ELR (cell line): ENCODE measurements at regions not wholly inside any gene's neighbourhood (a gene's known extent, or its start where the extent isn't known, plus 50 kb on each side); places are given as distances from the start of the nearest gene placed in this dataset.
A peak's percentile ranks its signal among the peaks of the same experiment; 100 is the strongest.

ENCODE experiments used
- DNase-seq: peaks from one replicate; pipeline ENCODE4 v3.0.0-alpha.2; 2015; ENCODE audit warnings: low read depth

DNA sequence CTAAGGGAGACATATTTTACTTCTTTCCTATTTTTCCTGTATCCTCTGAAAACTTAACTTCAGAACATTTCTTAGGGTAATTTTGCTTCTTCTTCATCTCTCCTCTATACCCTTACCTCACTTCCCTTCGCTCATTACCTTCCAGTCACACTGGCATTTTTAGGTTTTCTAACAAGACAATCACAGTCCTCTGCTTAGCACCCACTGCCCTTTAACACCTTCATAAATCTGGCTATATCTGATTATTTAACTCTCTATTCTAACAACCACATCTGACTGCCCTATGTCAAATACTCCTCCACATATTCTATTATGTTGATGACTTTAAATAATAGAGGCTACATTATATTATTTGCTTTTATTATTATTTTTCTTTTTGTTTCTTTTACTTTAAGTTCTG is 1058.0 kb upstream of the CNTN5 start:
- DNase-seq = no peak

DNA sequence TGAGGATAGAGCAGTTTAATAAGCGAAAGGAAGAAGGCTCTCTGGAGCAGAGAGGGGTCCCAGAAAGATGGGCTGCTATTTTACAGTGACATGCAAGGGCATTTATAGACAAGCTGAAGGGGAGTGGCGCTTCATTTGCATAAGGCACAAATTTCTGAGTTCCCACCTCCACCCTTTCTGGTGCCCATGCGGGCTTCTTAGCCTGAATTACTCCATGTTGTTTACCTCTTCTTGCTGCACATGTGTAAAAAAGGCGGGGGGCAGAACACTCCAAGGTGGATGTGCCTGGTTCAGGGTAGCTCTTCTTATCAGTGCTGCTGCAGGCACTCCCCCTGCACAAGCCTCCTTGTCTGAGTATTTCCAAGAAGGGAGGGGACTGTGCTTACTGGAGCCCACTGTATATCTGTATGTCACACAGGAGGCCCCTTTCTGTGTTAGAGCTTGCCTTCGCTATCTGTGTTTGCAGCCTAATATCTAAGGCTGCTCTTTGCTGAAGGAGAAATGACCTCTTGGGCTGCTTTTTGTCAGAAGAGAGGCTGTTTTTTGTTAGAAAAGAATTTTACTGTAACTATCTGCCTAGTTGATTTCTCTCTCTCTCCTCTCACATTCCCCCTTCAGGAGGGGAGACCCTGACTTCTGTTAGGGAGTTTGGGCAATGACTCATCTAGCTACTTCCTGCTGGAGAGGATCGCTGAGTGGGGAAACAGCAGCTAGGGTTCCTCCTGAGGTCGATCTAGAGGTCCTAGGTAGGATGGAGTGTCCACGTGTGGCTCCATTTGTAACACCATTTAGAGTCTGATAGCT is 1057.0 kb upstream of the CNTN5 start:
- peak; percentile 27 for DNase-seq

DNA sequence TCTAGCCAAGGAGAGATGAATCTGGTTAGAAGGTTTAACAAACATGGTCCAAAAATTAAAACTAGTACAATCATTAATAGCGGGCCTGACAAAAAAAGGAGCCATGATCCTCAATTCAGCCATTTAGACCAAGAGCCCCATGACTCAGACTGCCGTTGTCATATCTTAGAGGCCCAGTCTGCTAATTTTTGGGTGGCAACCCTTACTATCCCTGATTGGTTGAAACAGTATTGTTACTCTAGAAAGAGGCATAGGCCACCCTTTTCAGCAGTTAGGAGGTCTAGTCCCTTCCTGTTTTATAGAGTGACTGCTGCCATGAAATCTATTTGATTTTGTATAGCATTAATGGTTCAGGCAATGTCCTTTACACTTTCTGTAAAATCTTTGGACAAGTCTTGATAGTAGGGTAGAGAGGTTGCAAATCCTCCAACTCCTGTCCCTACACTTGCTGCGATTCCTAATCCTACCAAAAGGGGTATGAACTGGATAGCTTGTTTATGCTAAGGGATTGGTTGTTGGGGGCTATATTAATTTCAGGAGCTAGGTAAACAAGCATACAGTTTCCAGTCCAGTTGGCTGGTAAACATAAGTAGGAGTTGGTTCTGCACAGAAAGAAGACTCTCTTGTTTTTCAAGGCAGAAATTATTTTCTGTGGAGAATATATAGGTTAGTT is 1056.3 kb upstream of the CNTN5 start:
- no peak for DNase-seq

DNA sequence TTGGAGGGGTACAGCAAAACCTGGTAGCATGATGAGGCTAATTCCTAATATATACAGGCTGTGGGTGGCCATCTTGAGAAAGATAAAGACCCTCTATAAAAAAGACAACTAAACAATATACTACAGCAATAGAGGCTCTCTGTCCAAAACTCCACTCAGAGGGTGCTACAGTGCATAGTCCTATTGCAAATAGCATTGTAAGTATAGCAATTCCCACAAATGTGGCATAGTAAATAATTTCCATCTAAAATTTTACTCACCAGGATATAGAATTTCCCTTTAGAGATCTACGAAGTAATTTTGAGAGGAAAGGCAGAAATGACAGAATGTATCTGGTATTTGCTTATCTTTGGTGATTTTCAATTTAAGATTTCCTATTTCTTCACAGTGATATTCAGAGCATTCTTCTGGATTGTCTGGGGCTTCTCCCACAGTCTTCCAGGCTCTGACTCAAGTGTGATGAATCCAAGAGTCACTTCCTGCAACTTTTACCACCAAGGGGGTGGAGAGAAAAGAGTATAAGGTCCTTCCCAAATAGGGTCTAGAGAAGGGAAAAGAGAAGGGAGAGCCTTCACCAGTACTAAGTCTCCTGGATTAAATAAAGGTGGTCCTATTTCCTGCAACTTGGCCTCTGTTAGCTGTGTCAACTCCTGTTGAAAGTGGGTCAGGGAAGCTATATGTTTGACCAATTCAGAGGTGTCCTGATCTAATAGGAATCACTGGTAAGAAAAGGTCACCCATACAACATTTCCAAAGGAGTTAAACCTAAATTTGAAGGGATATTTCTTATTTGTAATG is 1054.7 kb upstream of the CNTN5 start:
- peak; percentile 95 for DNase-seq

DNA sequence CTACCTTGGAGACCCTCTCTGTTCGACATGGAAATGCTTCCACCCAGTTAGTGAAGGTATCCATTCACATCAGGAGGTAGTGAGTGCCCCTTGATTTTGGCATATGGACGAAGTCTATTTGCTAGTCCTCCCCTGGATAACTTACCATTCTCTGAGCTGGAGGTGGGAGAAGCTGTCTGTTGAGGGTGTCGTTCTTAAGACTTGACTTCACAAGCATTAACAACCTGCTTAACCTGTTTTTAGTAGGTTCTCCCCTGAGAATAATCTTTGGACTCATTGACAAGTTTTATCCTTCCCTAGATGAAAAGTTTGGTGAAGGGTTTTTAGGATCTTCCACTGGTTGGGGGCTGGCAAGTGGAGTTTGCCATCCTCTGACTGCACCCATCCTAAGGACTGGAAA is 1053.8 kb upstream of the CNTN5 start:
- no peak for DNase-seq

DNA sequence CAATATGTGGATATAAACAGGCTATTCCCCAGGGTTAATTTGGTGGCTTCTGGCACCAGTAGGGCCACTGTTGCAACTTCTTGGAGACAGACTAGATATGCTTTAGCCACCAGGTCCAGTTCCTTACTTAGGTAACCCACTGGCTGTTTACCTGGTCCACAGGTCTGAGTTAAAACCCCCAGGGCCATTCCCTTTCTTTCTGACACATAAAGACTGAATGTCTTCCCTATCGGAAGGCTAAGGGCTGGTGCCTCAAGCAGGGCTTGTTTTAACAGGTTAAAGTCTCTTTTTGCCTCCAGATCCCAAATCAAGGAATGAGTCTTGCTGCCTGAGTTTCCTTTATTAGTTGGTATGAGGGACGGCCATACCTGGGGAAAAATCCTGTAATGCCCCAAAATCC is 1052.7 kb upstream of the CNTN5 start:
- no peak for DNase-seq

DNA sequence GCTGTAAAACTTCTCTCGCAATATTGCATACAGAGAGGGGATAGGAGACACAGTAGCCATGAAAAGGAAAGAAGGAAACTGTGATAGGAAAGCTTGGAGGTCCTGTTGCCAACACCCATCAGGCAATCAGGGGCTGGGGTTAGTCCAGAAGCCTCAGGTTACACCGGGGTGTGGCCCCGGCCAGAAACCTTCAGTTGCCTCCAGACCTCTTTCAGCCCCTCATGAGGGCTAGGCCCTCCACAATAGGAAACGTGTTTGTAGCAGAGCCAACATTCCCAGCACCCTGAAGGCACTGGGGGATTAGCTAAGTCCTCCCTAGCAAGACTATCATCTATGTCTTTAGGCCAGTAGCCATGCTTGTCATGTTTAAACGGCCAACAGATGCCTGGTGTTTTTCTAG is 1048.0 kb upstream of the CNTN5 start:
- DNase-seq = no peak

DNA sequence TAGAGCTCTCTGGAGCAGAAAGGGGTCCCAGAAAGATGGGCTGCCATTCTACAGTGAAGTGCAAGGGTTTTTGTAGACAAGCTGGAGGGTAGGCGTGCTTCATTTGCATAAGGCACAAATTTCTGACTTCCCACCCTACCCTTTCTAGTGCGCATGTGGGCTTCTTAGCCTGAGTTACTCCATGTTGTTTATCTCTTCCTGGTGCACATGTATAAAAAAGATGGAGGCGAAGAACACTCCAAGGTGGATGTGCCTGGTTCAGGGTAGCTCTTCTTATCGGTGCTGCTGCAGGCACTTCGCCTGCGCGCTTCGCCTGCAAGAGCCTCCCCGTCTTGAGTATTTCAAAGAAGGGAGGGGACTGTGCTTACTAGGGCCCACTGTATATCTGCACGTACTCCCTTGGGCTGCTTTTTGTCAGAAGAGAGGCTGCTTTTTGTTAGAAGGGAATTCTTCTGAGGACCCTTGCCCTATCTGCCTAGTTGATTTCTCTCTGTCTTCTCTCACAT is 1047.3 kb upstream of the CNTN5 start:
- no peak for DNase-seq

DNA sequence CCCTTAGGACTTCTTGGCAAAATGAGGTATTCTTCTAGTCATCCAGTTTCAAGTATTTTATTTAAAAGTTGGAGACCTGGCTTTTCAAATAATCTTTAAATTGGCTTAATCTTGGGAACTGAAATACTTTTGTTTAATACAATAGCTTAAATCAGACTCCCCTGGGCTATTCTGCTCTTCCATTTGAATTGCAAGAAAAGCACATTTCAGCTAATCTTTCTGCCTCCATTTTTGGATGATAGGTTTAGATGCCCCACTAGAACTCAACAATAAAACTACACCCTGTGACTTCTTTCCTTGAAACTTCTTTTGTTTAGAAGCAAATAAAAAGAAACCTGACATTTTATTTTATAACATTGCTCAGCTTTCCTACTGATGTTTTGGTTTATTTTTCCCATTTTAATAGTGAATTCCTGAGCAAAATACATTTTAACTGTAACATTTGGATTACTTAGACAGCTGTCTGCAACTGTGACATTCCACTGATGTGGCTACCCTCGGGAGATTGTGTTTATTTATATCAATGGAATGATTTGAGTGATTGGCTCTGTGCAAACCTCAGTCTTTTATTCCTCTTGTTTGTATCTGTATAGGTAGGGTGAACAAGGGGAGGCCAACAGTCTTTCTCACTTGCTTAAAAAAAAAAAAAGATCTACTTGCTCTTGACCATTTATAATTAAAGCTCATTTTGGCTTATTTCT is 1045.8 kb upstream of the CNTN5 start:
- no peak for DNase-seq

DNA sequence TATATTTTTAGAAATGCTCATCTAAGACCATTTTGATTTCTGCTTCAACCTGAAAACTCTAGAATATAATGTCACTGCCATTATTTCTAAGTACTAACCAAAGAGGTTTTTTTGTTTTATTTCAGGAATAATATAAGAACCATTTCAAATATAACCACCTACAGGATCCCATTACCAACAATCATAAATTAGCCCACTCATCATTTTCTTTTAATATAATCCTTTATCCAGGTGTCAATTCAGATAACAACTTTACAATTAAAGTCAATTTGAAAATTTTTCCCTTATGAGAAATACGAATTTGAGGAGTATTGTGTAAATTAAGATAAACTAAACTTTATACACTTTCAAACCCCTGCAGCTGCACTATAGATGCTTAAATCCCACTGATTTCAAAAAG is 1043.0 kb upstream of the CNTN5 start:
- no peak for DNase-seq

DNA sequence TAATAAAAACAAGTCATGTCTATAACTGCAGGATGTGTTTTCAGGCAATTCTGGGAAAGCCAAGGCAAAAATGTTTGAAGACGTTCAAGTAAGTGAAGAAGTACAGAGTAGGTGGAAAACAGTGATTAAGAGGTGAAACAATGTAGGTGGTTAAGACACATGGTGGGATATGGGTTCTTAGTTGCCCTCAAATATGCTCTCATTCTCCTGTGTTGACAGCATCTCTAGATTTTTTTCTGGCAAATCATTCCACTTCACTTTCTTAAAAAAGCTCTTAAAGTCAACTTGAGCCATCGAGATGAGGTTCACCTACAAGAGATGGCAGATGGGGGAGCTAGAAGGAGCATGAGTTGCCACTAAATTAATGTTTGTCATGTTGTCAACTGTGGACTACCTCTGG is 1041.0 kb upstream of the CNTN5 start:
- no peak for DNase-seq

DNA sequence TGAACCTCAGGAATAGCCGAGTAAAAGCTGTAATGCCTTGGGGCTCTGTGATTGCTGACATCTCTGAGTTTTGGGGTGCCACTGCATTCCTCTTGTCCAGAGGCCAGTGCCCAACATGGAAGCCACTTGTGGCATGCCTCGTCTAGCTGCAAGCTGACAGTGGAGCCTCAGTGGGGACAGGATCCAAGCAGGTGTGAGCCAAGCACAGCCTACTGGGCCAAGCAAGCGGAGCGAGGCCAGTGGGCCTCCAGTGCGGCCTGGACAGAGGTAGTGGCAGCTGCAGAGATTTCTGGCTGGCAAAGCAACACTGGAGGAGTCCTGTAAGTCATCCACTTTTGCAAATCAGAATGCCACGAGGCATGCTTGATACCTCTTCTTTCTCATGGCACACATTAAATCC is 1038.2 kb upstream of the CNTN5 start:
- no peak for DNase-seq

DNA sequence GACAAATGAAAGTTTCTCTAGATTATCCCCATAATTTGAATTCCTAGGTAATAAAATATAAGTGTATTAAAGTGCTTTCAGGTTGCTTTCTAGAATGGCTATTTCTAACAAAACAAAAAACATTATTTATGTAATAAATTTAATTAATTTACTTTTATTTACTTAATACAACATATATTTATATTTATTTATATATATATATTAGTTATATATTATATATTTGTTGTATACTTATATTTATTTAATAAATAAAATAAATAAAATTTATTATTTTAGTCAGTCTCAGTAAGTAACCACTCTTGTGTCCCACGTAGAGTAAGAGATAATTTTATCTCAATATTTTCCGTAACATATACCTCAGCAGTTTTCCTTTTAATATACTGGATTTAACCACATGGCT is 1031.6 kb upstream of the CNTN5 start:
- DNase-seq = no peak

DNA sequence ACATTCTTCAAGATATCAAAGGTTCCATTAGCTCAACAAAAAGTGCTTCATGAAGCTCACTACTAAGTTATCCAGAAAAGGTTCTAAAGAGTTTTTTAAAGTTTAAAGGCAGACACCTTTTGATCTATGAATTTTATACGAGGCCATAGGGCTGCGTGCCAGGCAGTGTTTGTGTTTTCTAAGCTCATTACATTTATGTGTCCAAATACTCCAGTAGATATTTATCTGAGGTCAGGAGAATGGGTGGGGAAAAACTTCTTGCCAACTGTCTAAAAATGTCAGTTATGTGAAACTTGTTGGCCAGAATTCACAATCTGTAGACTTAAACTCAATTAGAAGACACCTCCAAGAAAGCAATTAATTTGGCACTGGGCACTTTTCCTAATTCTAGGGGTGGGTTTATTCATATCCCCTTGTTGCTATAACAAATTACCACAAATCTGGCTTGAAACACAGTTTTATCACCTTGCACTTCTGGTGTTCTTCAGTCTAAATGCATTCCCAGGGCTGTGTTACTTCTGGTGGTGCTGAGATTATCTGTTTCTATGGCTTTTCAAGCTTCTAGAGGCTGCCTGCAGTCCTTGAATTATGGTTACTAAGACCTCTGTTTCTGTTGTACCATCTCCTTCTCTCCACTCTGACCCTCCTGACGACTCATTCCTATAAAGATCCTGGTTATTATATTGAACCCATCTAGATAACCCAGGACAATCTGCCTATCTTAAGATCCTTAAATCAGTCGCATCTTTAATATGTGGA is 1030.4 kb upstream of the CNTN5 start:
- DNase-seq = no peak

DNA sequence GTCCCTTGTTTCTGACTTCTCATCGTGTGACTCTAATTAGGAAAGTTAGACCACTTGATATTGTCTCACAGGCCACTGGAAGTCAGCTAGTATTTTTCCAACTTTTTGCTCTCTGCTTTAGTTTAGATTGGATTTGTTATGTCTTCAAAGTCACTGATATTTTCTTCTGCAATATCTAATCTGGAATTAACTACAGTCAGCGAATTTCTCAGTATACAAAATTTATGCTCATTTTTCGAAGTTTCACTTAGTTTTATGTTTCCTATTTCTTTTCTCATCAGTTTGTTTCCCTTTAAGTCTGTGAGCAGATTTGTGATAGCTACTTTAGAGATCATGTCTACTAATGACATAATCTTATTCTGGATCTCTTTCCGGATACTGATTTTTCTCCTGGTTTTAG is 1027.2 kb upstream of the CNTN5 start:
- DNase-seq = no peak

DNA sequence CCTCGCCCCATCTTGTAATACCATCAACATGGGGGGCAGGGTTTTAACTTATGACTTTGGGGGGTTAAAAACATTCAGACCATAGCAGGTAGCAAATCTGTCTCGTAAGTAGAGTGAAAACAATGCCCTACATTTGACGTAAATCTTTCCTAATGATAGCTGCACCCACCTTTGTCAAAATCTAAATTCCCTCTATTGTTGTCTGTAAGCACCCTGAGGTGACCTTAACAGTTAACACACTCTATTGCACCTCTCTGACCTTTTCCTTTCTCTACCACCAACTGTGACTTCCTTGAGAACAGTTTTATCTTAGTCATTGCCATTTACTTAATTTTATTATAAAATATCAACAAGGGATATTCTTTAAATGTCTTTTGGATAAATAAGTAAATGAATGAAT is 1024.9 kb upstream of the CNTN5 start:
- no peak for DNase-seq

DNA sequence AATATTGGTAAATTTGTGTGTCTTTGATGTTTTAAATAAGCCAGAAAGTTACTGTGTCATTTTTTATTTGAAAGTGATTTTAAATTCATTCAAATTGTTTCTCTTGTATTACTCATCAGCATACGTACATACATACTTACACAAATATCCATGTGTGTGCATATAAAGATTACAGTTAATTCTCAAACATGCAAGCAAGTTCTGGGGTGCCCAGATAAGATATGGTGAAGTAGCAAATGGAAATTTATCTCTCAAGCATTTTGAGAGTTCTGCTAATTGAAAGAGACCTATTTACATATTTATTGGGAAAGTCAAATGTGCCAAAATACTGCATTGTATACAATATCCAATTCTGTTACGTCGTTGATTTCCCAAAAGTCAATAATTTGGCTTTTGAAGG is 1024.0 kb upstream of the CNTN5 start:
- DNase-seq = no peak

DNA sequence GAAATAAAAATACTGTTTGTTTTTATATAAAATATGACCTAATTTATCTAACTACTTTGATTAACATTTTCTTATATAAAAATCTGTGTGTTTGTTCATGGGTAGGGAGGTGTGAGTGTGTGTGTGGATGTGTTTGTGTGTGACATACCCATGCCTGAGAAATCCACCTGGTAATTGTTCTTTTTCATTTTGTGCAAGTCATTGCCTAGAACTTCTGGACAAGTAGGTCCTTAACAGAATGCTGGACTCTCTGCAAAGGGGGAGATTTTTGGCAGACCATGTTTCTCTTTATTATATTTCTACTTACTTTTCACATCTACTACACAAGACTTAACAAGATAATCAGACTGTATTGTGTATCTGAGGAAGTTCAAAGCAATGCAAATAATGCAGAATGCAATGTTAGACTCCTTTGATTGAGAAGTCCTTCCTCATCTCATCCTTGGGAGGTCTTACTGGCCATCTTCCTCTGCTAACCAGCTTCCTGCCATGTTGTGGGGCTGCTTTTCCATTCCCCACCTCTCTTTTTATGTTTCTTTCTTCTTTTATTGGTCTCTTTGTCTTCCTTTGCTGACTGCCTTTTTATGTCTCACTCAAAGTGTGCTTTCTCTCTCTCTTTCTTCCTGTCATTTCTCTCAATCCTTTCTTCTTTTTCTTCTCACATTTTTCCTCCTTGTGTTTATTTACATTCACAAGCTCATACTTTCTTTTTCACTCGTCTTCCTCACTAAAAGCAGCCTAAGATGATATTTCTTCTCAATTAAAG is 1017.0 kb upstream of the CNTN5 start:
- peak; percentile 14 for DNase-seq

DNA sequence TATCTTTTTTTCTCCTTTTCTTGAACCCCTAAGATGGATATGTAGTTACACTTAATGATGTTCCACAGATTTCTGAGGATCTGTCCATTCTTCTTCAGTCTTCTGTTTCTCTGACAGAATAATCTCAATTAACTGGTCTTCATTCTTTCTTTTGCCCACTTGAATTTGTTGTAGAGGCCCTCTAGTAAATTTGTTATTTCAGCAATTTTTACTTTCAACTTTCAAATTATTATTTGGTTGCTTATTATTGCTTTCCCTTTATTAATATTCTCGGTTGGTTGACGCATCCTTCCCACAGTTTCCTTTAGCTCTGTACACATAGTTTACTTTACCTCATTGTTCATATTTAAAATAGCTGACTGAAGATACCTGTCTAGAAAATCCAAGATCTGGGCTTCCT is 1013.7 kb upstream of the CNTN5 start:
- no peak for DNase-seq

DNA sequence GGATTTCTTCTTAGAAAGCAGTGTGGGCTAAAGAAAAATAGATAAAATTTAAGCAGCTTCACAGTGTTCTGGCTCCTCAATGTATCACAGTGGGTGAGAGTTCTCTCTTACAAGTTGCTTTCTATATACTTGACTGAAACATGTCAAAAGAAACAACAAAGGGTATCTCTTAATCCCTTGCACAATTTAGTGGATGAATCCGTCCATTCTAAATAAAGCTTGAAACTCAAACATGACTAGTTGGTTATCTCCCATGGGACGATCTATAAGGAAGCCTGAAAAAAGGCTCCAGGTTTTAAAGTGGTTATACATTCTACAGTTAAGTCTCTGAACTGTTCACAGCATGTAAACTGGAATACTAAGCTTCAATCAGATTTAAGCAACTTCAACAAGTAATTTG is 993.1 kb upstream of the CNTN5 start:
- no peak for DNase-seq

DNA sequence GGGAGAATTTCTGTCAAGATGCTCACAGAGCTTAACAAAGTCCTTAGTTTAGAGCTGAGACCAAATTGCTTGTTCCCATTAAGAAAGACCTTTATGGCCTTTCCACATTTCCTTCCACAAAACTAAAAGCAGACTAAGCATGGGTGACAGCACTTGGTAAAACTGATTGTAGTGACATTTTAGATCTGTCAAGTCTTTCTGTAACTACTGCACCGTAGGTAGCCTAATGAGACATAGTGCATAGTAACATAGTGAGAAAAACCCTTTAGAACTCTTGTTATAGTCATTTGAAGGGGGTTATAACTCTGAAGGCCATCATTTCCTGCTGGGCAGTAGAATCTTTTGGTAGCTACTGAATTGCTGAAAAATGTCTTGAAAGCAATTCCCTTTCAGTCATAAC is 990.9 kb upstream of the CNTN5 start:
- DNase-seq = no peak
